ENCODE measurements at regions not wholly inside any gene's neighbourhood (a gene's known extent, or its start where the extent isn't known, plus 50 kb on each side); places are given as distances from the start of the nearest gene placed in this dataset.

DNA sequence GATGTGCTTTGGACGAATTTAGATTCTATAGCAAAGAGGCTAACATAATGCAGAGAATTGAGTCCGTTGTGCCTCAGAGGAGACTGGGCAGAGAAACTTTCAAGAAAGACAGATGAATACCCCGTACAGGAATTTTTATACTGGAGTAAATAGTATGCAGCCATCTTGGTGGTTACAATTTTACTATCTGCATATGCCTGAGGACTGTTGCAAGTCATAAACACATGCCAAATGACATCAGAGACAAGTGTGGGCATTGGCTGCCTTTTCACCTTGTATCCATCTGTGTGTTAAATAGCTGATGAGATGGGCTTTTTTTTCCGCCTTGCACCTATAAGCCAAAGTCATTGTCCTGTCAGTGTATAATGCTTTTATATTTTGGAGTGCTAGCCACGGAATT, 267.5 kb upstream of the SP4 start:
- TF ChIP-seq TAF1 (IDR thresholded peaks at IDR 0.05; ENCODE audit: borderline replicate concordance, low read depth, low read length), result no peak
- no peak for TF ChIP-seq POLR2A (IDR thresholded peaks at IDR 0.05; ENCODE audit: low read depth, low read length)
